Stomach smooth muscle (tissue), 2 donors: ENCODE measurements at regions not wholly inside any gene's neighbourhood (a gene's known extent, or its start where the extent isn't known, plus 50 kb on each side); places are given as distances from the start of the nearest gene placed in this dataset.
"Not testable (repeated sequence)": the region's sequence is repeated elsewhere in the genome, so short reads cannot be mapped to it uniquely, and the experiment has no call there.

Experiments
- H3K27ac ChIP-seq: one replicate; pipeline ENCODE4 v1.7.0; 2013; ENCODE audit warnings: mild to moderate bottlenecking, low read length, inconsistent platforms
- H3K27me3 ChIP-seq, 2 donors: one replicate each; pipeline ENCODE4 v1.7.0; 2013; ENCODE audit warnings: low read length in 2 of 2; ENCODE audit not compliant: insufficient read depth in 2 of 2, control insufficient read depth in 1 of 2
- H3K36me3 ChIP-seq, 2 donors: one replicate each; pipeline ENCODE4 v1.7.0; 2013; ENCODE audit warnings: low read length in 2 of 2; ENCODE audit not compliant: control insufficient read depth in 2 of 2, insufficient read depth in 2 of 2
- H3K4me1 ChIP-seq: one replicate; pipeline ENCODE4 v1.7.0; 2013; ENCODE audit warnings: low read length; ENCODE audit not compliant: control insufficient read depth, insufficient read depth
- H3K4me3 ChIP-seq, 2 donors: one replicate each; pipeline ENCODE4 v1.7.0; 2013; ENCODE audit warnings: low read length in 2 of 2
- H3K9ac ChIP-seq, 2 donors: one replicate each; pipeline ENCODE4 v1.7.0; 2013; ENCODE audit warnings: low read length in 2 of 2, mild to moderate bottlenecking in 1 of 2
- H3K9me3 ChIP-seq, 2 donors: one replicate each; pipeline ENCODE4 v1.7.0; 2013; ENCODE audit warnings: low read length in 2 of 2; ENCODE audit not compliant: control insufficient read depth in 2 of 2
- donor health status: healthy.
- donor health status: Pancreatic carcinoma.

- Histone ChIP-seq H3K27me3 (no peaks in the 10 kb centered on the region), H3K4me3 (no peak overlapping the region), H3K9ac (no peak overlapping the region), H3K9me3 (no peaks in the 10 kb centered on the region), H3K4me1 (no peaks in the 10 kb centered on the region), H3K27ac (no peak overlapping the region), H3K36me3 (no peaks in the 10 kb centered on the region)
Measured at GRCh38 chr7:91582799-91583477, 297.6 kb downstream of the MTERF1 start.

GRCh38 chr7:91596287-91596686 is 284.2 kb downstream of the MTERF1 start:
- Histone ChIP-seq H3K27me3 (no peaks in the 10 kb centered on the region), H3K9me3 (no peaks in the 10 kb centered on the region), H3K27ac (no peak overlapping the region), H3K4me1 (no peaks in the 10 kb centered on the region), H3K36me3 (no peaks in the 10 kb centered on the region), H3K9ac (no peak overlapping the region), H3K4me3 (no peak overlapping the region)

- Histone ChIP-seq H3K4me1 (no peaks in the 10 kb centered on the region), H3K4me3 (no peak overlapping the region), H3K27me3 (no peaks in the 10 kb centered on the region), H3K36me3 (no peaks in the 10 kb centered on the region), H3K9ac (no peak overlapping the region), H3K9me3 (no peaks in the 10 kb centered on the region), H3K27ac (no peak overlapping the region)
Measured at GRCh38 chr7:91598791-91599190, 281.7 kb downstream of the MTERF1 start.

- H3K4me1 ChIP-seq = no peaks in the 10 kb centered on the region
- no peak overlapping the region for H3K9ac ChIP-seq
- no peaks in the 10 kb centered on the region for H3K9me3 ChIP-seq
- H3K36me3 ChIP-seq = no peaks in the 10 kb centered on the region
- H3K4me3 ChIP-seq = no peak overlapping the region
- no peak overlapping the region for H3K27ac ChIP-seq
- H3K27me3 ChIP-seq = no peaks in the 10 kb centered on the region
Measured at GRCh38 chr7:91600112-91600511, 280.4 kb downstream of the MTERF1 start.

GRCh38 chr7:91603707-91604106 is 276.8 kb downstream of the MTERF1 start:
- Histone ChIP-seq H3K27ac (no peak overlapping the region), H3K27me3 (no peaks in the 10 kb centered on the region), H3K36me3 (no peaks in the 10 kb centered on the region), H3K9ac (no peak overlapping the region), H3K4me3 (no peak overlapping the region), H3K9me3 (no peaks in the 10 kb centered on the region), H3K4me1 (no peaks in the 10 kb centered on the region)

GRCh38 chr7:91608606-91609005 is 271.9 kb downstream of the MTERF1 start:
- Histone ChIP-seq H3K36me3 (no peaks in the 10 kb centered on the region), H3K4me1 (no peaks in the 10 kb centered on the region), H3K27ac (no peak overlapping the region), H3K27me3 (no peaks in the 10 kb centered on the region), H3K9ac (no peak overlapping the region), H3K4me3 (no peak overlapping the region), H3K9me3 (no peaks in the 10 kb centered on the region)

- no peaks in the 10 kb centered on the region for H3K36me3 ChIP-seq
- H3K9me3 ChIP-seq = no peaks in the 10 kb centered on the region
- H3K4me3 ChIP-seq = no peak overlapping the region
- no peaks in the 10 kb centered on the region for H3K4me1 ChIP-seq
- H3K27ac ChIP-seq = no peak overlapping the region
- no peaks in the 10 kb centered on the region for H3K27me3 ChIP-seq
- H3K9ac ChIP-seq = no peak overlapping the region
Measured at GRCh38 chr7:91609525-91609924, 271.0 kb downstream of the MTERF1 start.

- Histone ChIP-seq H3K9ac (no peak overlapping the region), H3K36me3 (no peaks in the 10 kb centered on the region), H3K4me1 (no peaks in the 10 kb centered on the region), H3K27ac (no peak overlapping the region), H3K4me3 (no peak overlapping the region), H3K27me3 (no peaks in the 10 kb centered on the region), H3K9me3 (no peaks in the 10 kb centered on the region)
Measured at GRCh38 chr7:91614431-91614830, 266.1 kb downstream of the MTERF1 start.

- Histone ChIP-seq H3K36me3 (no peaks in the 10 kb centered on the region), H3K27ac (no peak overlapping the region), H3K4me3 (no peak overlapping the region), H3K27me3 (no peaks in the 10 kb centered on the region), H3K9ac (no peak overlapping the region), H3K4me1 (no peaks in the 10 kb centered on the region), H3K9me3 (no peaks in the 10 kb centered on the region)
Measured at GRCh38 chr7:91618776-91619765, 261.4 kb downstream of the MTERF1 start.

- H3K36me3 ChIP-seq = no peaks in the 10 kb centered on the region
- H3K4me1 ChIP-seq = no peaks in the 10 kb centered on the region
- no peak overlapping the region for H3K27ac ChIP-seq
- H3K4me3 ChIP-seq = no peak overlapping the region
- H3K9ac ChIP-seq = no peak overlapping the region
- no peaks in the 10 kb centered on the region for H3K27me3 ChIP-seq
- H3K9me3 ChIP-seq = no peaks in the 10 kb centered on the region
Measured at GRCh38 chr7:91620827-91621226, 259.7 kb downstream of the MTERF1 start.

GRCh38 chr7:91627324-91627723 is 253.2 kb downstream of the MTERF1 start:
- H3K36me3 ChIP-seq, H3K27me3 ChIP-seq, H3K4me1 ChIP-seq, H3K4me3 ChIP-seq, H3K9ac ChIP-seq, H3K9me3 ChIP-seq, H3K27ac ChIP-seq: not testable (repeated sequence)
